ENCODE measurements at regions not wholly inside any gene's neighbourhood (a gene's known extent, or its start where the extent isn't known, plus 50 kb on each side); places are given as distances from the start of the nearest gene placed in this dataset.
"Not testable (repeated sequence)": the region's sequence is repeated elsewhere in the genome, so short reads cannot be mapped to it uniquely, and the experiment has no call there.

DNA sequence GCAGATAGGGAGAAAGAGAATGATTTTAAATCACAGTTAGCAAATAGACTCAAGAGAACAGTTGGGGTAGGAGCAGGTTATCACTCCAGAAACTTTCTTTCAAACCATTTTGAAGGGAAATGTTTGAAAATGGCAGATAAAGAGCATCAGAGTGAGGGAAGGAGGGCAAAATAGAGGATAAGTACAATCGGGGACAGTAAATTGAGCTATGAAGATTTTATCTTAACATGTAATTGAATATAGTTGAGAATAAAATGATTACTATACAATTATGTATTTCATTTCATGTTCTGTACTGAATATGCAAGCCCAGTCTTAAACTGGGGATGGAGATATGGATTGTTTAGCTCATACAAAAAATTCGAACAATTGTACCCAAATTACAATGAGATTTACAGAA is 54.0 kb downstream of the MAP10 start:
- peak; percentile 64 for DNase-seq (ENCODE audit: low spot score)

DNA sequence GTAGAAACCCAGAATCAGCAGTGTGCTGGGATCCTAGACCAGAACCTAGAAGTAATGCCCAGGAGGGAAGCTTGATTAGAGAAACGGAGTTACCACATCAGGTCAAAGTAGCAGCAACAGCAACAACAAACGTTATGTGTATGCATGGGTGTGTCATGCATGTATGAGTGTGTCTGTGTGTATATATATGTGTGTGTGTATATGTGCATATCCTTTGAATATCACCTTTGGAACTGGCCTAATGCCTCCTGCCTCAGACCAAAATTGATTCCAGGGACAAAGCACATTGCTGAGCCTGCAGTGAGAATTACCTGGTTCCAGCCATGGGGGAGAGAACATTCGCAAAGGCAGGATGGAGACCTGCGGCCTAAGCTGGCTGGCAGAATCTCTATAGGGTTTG is 55.9 kb downstream of the MAP10 start:
- no peak for DNase-seq (ENCODE audit: low spot score)

DNA sequence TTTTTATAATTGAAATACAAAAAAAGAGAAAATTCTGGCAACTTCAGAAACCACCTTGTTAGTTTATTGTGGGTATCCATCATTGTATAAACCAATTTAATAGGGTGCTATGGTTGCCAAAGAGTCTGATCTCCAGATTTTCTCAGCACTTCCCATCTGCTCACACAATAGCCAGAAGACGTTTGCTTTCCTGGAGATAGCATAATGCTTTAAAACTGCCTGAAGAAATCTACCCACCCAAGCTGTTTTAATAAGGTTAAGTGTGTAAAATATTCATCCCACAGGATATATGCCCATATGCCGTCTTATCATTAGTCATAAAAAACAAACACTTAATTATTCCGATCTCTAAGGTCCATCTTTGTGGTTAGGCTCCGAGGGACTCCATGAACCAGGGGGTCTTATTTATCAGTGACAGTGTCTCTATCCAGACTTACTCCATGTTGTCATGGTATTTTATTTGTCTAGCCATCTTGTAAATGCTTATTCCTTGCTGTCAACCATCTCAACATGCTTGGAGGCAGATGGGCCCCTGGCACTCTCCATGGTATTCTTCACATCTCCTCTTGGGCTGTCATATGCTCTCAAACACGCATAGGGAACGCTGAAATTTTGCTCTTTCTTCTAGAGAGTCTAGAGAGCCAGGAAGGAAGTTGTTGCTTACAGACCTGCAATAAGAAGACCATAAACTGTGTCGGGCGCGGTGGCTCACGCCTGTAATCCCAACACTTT is 58.5 kb downstream of the MAP10 start:
- no peak for DNase-seq (ENCODE audit: low spot score)

DNA sequence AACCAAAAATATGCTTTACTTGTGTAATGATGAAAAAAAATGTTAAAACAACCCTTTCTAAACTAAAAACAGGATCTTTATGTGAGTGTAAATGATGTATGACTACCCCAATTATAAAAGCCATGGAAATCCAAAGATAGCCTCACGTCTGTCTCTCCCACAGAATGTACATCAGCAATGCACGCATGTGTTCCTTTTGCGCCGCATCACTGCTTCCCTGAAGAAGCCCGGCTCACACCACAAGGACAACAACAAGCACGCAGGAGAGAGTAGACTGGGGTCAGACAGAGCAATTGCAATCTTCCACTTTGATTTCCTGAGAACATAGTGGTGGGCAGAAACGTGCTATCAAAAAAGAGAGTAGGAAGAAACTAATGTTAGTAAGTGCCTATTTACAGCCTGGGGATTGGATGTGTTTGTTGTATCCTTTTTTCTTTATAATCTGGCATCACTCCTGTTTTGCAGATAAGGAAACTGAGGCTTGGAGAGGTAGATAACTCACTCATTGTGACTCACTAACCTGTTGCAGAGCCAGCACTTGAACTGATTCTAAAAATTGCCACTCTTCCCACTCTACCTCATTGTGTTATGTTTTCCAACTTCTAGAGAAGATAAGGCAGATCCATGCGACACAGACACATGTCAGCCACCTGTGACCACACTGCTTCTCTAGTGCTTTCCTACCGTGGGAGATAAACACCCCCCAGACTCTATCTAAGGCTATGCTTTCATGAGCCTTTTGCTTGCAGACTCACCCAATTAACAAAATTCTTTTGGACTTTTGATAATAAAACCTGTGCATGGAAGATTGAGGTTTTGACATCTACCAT is 60.1 kb downstream of the MAP10 start:
- no peak for DNase-seq (ENCODE audit: low spot score)

DNA sequence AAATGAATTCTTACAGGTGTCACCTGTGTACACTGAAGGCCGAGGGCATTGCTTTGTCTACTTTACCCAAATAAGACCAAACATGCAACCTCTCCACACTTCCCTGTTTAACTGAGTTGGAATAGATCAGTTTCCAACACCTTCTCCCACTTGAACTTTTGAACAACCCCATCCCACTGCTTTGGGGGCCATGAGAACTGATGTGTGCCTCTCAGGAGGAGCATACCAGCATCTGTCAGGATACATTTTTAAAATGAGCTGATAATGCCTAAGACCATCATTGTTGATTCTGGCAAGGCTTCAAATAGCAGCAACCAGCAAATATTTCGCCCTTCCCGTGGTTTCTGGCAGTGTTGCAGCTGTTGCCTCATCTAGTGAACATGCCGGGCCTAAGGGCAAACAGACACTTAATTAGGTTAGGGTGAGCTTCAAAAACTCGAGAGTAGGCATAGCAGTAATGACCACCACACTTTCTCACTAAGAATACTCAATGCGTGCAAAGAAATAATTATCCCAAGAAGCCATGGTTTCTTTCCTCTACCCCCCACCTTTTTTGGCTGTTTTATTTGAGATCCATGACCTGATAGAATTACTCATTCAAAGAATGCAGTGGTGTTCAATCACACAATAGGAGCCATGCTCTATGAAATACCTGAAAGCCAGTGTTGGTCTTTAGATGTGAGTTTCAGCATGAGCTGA is 63.7 kb downstream of the MAP10 start:
- peak; percentile 9 for DNase-seq (ENCODE audit: low spot score)

DNA sequence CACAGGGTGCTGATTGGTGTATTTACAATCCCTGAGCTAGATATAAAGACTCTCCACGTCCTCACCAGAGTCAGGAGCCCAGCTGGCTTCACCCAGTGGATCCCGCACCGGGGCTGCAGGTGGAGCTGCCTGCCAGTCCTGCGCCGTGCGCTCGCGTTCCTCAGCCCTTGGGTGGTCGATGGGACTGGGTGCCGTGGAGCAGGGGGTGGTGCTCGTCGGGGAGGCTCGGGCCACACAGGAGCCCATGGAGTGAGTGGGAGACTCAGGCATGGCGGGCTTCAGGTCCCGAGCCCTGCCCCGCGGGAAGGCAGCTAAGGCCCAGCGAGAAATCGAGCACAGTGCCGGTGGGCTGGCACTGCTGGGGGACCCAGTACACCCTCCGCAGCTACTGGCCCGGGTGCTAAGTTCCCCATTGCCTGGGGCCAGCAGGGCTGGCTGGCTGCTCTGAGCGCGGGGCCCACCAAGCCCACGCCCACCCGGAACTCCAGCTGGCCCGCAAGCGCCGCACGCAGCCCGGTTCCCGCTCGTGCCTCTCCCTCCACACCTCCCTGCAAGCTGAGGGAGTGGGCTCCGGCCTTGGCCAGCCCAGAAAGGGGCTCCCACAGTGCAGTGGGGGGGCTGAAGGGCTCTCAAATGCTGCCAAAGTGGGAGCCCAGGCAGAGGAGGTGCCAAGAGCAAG is 66.2 kb downstream of the MAP10 start:
- not testable (repeated sequence) for DNase-seq (ENCODE audit: low spot score)

DNA sequence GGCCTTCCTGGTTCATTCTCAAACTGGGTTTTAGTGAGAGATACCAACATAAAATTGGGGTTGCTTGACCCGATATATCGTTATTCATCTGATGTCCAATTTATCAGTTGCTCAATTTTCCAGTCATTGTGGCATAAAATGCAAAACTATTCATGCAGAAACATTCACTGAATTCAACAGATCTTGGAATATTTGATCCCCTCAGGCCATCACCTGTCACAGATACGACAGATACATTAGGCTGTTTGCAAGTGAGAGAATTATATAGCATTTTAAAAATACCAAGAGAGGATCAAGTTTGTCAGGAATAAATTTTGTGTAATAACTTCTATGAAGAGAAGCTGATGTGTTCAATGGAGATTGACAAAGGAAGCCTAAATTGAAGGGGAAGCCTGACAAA is 67.1 kb downstream of the MAP10 start:
- DNase-seq (ENCODE audit: low spot score) = no peak

DNA sequence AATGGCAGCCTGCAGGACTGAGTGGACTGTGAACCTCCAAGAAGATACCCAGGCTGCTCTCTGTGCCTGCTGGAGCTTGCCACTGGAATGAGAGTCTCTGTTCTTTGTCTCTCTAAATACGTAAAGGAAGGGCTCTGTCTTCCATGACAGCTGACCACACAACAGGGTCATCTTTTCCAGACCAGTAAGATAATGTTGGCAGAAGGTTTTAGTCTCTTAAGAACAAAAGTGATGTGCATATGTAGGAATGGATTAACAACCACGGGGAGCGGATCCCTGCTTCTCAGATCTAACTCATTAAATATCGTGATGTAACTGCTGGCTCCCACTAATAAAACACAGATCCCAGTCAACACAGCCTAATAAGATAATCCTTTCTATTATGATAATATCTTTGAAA is 67.5 kb downstream of the MAP10 start:
- peak; percentile 70 for DNase-seq (ENCODE audit: low spot score)

DNA sequence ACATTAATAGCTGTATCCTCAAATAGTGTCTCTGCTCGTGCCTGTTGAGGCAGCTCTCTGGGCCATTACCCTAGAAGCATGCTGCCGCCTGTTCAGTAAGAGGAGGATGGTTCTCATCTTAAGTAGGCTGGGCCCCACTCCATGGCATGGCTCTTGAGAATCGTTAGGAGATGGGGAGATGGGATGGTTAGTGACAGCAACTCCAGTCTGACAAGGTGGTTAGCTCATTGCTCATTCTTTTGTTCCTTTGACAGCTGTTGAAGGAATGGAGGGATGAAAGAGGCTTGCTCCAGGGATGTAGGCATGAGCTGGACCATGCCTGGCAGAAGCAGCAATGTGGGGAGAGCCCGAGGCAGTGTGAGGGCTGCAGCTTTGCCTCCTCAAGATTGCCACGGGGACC is 68.2 kb downstream of the MAP10 start:
- peak; percentile 24 for DNase-seq (ENCODE audit: low spot score)

DNA sequence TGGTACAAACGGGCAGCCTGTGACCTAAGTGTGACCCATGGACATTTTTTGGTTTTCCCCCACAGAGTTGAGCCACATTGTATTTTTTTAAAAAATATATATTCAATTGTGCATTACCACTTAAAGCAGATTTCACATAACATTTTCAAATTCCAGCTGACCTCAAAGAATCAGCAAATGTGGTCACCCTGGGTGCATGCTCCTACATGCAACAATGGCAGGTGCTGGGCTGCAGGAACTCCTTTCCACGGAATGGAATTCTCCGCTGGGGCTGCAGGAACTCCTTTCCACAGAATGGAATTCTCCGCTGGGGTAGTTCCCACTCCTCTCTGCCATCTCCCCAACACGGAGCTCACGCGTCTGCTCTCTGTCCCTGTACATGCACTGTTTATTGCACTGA is 68.7 kb downstream of the MAP10 start:
- DNase-seq (ENCODE audit: low spot score) = no peak

DNA sequence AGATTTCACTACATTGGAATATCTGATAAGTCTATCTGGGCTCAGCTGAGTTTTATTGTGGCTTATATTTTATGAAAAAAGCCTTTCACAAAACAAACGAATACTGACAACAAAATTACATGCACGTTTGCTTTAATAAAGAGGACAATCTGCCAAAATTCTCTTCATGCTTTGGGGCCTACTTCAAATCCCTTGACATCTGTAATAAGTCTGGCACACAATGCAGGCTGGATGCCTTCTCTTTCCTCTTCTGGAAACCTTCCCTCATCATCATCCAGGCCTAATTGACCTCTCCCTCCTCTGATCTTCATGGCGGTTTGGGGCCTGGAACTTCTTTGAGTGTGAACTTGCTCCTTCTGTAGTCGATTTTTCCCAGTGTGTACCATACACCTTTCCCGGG is 70.3 kb downstream of the MAP10 start:
- no peak for DNase-seq (ENCODE audit: low spot score)

DNA sequence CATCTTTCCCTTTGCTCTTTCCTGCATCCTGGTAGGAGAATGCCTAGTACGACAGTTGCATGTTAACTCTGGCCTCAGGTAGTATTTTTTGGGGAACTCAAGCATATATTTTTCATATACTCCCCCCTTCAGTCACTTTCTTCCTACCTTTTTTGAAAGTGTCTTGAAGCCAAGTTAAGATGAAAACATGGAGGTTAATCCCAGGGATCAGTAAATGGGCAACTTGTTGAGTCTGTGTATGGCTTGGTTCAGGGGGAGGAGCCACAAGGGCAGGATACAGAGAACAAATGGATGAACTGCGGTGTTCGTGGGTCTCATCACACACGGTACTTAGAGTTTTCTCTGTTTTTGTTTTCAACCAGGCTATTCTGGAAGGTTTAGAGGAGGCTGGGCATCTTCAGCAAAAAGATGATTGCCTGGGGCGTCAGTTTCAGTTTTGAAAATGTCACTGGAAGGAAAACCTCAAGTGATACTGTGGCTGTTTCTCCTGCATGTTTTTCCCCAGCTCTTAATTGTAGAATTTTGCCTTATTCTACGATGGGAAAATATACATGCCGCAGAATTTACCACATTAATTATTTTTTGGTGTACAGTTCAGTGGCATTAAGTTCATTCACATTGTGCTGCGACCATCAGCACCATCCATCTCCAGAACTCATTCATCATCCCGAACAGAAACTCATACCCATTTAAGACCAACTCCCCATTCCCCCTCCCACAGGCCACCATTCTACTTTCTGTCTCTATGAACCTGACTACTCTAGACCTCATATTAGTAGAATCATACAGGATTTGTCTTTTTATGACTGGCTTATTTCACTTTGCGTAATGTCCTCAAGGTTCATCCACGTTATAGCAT is 71.5 kb downstream of the MAP10 start:
- DNase-seq (ENCODE audit: low spot score) = no peak

DNA sequence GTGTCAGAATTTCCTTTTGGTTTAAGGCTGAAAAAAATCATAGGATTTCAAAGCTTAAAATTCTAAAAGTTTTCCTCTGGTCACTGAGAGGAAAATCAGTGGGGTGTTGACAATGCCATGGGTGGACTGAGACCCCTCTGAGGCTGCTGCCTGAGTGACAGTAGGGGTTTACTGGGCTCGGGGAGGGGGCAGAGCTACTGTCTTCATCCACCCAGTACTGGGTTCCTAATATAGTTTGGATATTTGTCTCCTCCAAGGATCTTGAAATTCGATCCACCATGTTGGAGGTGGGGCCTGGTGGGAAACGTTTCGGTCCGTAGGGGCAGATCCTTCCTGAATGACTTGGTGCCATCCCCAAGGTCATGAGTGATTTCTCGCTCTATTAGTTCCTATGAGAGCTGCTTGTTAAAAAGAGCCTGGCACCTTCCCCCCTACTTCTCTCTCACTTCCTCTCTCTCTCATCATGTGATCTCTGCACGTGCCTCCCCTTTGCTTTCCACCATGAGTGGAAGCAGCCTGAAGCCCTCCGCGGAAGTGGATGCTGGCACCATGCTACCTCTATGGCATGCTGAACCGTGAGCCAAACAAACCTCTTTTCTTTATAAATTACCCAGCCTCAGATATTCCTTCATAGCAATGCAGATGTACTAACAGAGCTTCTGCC is 72.3 kb downstream of the MAP10 start:
- no peak for DNase-seq (ENCODE audit: low spot score)

DNA sequence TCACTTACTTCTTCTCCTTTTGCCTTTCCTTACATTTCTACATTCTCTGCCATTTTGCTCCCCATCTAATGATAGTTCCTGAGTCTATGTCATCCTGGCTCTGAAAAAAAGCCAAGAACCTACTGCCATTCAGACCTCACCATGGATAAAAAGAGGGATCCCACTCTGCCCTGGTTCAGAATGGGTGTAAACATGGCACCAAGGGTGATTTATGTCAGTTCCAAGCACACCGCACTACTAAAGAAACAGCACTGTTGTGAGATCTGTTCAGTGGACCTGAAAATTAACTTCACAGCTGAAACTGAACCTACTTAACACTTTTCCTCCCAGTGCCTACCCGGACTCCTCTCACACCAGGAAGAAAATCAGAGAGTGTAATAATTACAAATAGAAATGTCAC is 72.3 kb upstream of the NTPCR start:
- no peak for DNase-seq (ENCODE audit: low spot score)

DNA sequence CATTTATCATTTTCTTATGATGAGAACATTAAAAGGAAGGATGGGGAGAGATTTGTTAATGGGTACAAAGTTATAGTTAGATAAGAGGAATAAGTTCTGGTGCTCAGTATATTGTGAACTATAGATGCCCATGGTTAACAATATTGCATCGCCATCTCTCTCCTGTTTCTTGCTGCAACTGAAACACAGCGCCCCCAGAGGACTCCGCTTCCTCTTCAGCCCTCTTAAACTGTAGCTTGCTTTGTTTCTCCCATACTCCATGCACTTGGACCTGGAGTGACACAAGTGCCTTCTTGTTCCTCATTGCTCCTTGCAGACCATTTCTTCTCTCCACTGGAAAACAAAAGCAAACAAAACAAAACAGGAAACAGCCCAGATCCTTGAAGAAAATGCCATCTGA is 70.1 kb upstream of the NTPCR start:
- peak; percentile 23 for DNase-seq (ENCODE audit: low spot score)

DNA sequence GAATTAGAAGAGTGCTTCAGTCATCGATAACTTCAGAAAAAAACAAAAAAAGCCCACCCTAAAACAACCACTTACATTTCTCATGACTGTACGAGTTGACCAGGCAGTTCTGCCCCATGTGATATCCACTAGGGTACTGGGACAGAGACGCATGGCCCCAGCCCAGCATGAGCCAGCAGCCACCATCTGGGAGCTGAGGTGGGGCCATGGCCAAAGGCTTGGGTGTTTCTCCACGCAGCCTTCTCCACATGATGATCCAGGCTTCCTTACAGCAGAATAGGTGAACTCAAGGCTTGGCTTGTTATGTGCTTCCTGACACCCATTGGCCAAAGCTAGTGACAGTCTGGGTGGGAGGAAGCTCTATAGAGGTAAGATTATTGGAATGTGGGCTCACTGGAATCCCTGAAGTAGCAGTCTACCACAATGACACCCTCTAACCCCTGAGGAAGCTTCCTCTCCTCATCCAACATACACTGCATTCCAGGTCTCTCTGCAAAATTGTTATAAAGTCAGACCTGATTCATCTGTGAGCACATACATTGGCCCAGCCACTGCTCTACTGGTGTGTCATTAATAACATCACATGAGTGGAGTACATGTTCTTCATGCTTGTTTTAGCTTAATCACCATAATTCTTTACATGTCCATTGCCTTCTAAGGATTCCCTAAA is 66.3 kb upstream of the NTPCR start:
- no peak for DNase-seq (ENCODE audit: low spot score)

DNA sequence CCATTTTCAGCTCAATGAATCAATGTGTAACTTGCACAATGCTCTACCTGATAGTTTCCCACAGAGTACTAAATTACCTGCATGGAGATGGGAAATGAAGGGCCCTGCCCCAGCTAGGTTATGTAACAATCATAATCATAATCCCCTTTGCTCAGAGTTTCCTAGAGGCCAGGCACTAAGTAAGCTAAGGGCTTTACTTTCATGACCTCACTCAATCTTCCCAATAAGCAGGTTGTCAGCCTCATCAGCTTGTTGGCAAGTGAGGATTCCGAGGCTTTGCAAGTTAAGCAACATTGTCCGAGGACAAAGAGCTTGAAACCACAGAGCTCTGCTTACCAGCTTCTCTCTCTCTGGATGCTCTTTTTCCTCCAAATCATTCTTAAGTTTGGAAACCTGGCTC is 64.1 kb upstream of the NTPCR start:
- no peak for DNase-seq (ENCODE audit: low spot score)

DNA sequence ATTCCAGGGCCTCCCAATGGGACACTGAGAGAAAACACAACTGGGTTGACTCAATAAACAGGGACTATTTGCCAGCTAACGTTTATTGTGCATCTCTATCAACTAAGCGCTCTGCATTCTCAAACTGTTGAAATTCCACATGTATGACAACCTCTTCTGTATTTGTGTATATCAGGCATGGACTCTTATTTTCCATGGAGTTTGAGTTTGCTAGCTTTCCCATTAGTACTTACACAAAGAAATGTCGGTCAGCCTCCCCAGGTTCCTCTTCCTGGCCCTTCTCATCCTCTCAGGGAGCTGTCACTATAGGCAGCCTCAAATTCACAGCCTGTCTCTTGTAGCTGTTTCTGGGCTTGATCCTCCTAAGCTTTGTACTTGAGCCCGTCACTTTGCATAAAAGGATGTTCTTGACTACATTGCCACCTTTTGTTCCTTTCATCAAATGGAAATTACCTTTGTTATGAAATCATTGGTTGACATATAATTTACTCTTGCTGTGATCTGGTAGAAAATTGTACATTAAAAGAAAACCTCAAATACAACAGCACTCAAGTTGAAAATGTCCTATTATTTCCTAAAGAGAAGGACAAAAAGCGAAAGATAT is 60.0 kb upstream of the NTPCR start:
- DNase-seq (ENCODE audit: low spot score) = no peak

DNA sequence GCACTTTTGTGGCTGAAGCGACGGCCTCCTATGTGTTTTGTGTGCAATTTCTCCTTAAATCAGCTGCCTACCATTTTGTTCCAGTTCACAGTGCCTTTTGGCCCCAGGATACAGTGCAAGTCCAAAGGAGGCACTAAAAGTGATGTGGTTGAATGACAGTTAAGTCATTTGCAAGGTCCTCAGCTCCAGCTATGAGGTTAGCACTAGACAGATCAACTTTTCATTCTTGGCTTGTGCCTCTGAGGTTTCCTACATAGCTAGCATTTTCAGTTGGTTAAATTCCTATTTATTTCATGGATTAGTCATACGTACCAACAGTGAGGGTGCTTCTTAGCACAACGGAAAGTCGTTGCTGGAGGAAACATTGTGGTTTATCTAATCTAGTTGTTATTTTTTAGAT is 59.3 kb upstream of the NTPCR start:
- DNase-seq (ENCODE audit: low spot score) = no peak
